Nephron (organoid): ENCODE measurements at regions not wholly inside any gene's neighbourhood (a gene's known extent, or its start where the extent isn't known, plus 50 kb on each side); places are given as distances from the start of the nearest gene placed in this dataset.
A peak's percentile ranks its signal among the peaks of the same experiment; 100 is the strongest.

Experiments used
- H3K27ac Mint-ChIP-seq, 3 experiments: 2 replicates each; pipeline ENCODE4 v1.8.0; 2020; ENCODE audit warnings: mixed read lengths in 3 of 3, mild to moderate bottlenecking in 2 of 3, moderate library complexity in 1 of 3
- H3K27me3 Mint-ChIP-seq: 2 replicates; pipeline ENCODE4 v1.8.0; 2021; ENCODE audit warnings: low read depth, mild to moderate bottlenecking, moderate library complexity, mixed read lengths
- H3K36me3 Mint-ChIP-seq: 2 replicates; pipeline ENCODE4 v1.8.0; 2020; ENCODE audit warnings: low read depth, mixed read lengths
- H3K4me1 Mint-ChIP-seq: 2 replicates; pipeline ENCODE4 v1.8.0; 2020; ENCODE audit warnings: mixed read lengths
- H3K4me3 Mint-ChIP-seq, 3 experiments: 2 replicates each; pipeline ENCODE4 v1.8.0; 2020; ENCODE audit warnings: mild to moderate bottlenecking in 3 of 3, mixed read lengths in 3 of 3, moderate library complexity in 2 of 3
- H3K9me3 Mint-ChIP-seq: 2 replicates; pipeline ENCODE4 v1.8.0; 2020; ENCODE audit warnings: mixed read lengths
- TF ChIP-seq, protein P1 (sequence below), 3 experiments: fragments of 200-600 bp; sonication (generic); IDR thresholded peaks; one replicate each; pipeline ENCODE4 v1.5.0; 2021; ENCODE audit warnings: antibody characterized with exemption in 3 of 3; ENCODE audit not compliant: unreplicated experiment in 3 of 3

DNA sequence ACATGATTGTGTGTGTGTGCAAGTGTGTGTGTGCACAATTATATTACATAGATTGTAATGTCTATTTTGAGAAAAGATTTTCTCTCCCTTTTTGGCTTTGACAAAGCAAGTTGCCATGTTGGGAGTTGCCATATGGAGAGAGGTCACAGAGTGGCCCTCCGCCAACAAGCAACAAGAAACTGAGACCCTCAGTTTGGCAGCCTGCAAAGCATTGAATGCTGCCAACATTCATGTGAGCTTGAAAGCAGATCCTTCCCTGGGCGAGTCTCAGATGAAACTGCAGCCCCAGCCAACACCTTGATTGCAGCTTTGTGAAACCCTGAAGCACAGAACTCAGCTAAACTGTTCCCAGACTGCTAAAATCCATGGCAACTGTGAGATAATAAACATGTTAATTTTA lies 498.0 kb downstream of the NR2F1-AS1 start:
- Mint-ChIP-seq H3K36me3 (no peaks in the 10 kb centered on the region), H3K27ac (no peak overlapping the region)

DNA sequence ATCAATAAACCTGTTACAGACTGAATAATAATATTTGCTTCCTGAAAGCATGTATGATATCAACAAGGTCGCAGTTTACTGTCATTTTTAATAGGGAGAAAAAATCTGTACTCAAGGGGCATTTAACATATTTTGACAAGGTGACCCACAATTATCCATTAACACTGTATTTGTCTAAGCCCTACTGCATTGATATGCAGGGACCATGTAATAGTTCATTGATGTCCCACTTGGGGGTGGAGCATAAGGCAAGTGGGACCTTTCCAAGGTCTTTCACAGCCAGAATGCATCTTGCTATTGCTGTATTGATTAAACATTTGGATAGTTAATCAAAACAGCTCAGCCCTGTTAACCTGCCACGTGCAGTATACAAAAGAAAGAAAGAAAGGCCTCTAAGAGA lies 502.0 kb downstream of the NR2F1-AS1 start:
- no peaks in the 10 kb centered on the region for H3K9me3 Mint-ChIP-seq
- no peaks in the 10 kb centered on the region for H3K36me3 Mint-ChIP-seq
- TF ChIP-seq, protein P1, sequence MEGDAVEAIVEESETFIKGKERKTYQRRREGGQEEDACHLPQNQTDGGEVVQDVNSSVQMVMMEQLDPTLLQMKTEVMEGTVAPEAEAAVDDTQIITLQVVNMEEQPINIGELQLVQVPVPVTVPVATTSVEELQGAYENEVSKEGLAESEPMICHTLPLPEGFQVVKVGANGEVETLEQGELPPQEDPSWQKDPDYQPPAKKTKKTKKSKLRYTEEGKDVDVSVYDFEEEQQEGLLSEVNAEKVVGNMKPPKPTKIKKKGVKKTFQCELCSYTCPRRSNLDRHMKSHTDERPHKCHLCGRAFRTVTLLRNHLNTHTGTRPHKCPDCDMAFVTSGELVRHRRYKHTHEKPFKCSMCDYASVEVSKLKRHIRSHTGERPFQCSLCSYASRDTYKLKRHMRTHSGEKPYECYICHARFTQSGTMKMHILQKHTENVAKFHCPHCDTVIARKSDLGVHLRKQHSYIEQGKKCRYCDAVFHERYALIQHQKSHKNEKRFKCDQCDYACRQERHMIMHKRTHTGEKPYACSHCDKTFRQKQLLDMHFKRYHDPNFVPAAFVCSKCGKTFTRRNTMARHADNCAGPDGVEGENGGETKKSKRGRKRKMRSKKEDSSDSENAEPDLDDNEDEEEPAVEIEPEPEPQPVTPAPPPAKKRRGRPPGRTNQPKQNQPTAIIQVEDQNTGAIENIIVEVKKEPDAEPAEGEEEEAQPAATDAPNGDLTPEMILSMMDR (IDR thresholded peaks at IDR 0.05; ENCODE audit: unreplicated experiment in 3 of 3), result no peak
- no peak overlapping the region for H3K4me3 Mint-ChIP-seq
- peaks cover 8% of the 10 kb centered on the region for H3K4me1 Mint-ChIP-seq
- peak overlapping the region in 2 of 3 experiments; percentile 9 to 83 for H3K27ac Mint-ChIP-seq
- H3K27me3 Mint-ChIP-seq, result no peaks in the 10 kb centered on the region

More for the DNA sequence above, 498.0 kb downstream of the NR2F1-AS1 start:
- no peaks in the 10 kb centered on the region for H3K9me3 Mint-ChIP-seq
- H3K4me3 Mint-ChIP-seq, result no peak overlapping the region
- H3K4me1 Mint-ChIP-seq, result peaks cover 12% of the 10 kb centered on the region
- no peaks in the 10 kb centered on the region for H3K27me3 Mint-ChIP-seq
- TF ChIP-seq, protein P1 (IDR thresholded peaks at IDR 0.05; ENCODE audit: unreplicated experiment in 3 of 3), result no peak

DNA sequence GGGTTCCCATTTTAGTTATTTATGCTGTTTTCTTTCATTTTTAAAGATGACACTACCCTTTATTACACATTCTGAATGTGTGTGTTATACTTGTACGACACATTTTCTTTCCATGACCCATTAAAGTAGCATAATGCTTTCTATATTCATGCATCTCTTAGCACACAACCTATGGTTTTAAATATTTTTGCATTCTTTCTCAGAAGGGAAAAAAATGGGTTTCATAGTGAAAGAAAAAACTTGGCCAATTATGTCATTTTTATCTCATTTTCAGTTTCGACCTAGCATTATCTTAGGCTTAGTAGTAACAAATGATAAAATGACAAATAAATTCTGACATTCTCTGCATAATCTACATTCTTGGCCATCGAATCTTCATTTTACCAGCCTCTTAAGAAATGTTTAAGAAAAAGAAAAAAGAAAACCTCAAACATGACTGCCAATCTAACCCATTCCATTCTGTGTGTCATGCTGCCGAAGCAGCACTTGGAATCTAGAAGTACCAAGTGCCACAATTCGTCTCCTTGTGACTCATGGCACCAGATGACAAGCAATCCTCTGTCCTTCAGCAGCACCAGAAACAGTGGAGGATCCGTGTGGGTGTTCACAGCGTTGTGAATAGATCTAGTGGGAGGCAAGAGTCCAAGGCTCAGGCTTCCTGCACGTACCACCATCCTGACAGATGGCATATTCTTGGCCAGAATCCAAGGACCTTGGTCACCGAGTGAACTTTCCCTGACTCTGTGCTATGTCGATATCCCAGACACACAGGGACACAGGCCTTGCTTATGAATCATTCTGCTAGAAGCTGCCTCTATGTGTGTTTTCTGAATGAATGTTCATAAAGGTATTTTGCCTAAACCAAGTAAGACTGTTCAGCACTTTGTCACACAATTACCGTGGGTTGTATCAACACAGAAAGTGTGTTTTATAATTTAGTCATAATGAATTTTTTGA lies 502.7 kb downstream of the NR2F1-AS1 start:
- Mint-ChIP-seq H3K27ac (peak overlapping the region in 2 of 3 experiments; percentile 9 to 83), H3K4me3 (no peak overlapping the region), H3K9me3 (no peaks in the 10 kb centered on the region), H3K36me3 (no peaks in the 10 kb centered on the region), H3K4me1 (peaks cover 8% of the 10 kb centered on the region), H3K27me3 (no peaks in the 10 kb centered on the region)
- TF ChIP-seq, protein P1 (IDR thresholded peaks at IDR 0.05; ENCODE audit: unreplicated experiment in 3 of 3), result no peak

DNA sequence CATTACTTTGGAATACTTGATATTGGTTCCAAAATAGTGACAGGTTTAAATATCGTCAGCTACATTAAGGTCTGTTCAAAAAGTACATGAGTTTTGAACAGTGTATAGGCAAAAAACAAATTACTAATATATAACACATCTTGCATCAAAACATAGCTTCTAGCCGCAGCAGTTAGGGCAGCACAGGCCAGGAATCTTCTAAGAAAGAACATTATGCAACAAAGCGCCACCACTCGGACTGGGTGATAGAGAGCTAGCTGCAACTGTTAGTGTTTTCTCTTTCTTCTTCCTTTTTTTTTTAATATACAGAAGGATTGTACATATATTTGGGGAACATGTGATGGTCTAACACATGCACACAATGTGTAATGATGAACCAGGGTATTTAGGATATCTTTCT lies 504.5 kb downstream of the NR2F1-AS1 start:
- Mint-ChIP-seq H3K27ac (no peak overlapping the region), H3K4me3 (no peak overlapping the region), H3K4me1 (peaks cover 8% of the 10 kb centered on the region), H3K27me3 (no peaks in the 10 kb centered on the region), H3K9me3 (no peaks in the 10 kb centered on the region), H3K36me3 (no peaks in the 10 kb centered on the region)
- TF ChIP-seq, protein P1 (IDR thresholded peaks at IDR 0.05; ENCODE audit: unreplicated experiment in 3 of 3), result no peak

DNA sequence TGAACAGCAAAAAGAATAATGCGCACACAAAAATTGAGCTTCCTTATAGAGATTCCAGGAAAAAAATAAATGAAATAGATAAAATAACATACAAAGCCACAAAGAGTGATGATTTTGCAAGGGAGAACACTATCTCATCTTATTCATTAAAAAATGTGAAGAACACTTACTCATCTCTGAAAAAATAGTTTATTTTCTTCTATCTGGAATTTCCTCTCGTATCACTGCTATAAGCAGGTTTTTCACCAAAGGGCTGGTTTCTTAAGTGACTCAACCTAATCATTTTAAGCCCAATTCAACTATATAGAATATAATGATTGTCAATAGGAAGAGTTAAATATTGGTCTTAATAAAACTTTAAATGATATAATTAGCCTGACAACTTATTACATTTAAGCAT lies 504.9 kb downstream of the NR2F1-AS1 start:
- Mint-ChIP-seq H3K4me3 (no peak overlapping the region), H3K36me3 (no peaks in the 10 kb centered on the region), H3K27ac (no peak overlapping the region), H3K9me3 (no peaks in the 10 kb centered on the region), H3K27me3 (no peaks in the 10 kb centered on the region), H3K4me1 (peaks cover 8% of the 10 kb centered on the region)
- TF ChIP-seq, protein P1 (IDR thresholded peaks at IDR 0.05; ENCODE audit: unreplicated experiment in 3 of 3), result no peak

DNA sequence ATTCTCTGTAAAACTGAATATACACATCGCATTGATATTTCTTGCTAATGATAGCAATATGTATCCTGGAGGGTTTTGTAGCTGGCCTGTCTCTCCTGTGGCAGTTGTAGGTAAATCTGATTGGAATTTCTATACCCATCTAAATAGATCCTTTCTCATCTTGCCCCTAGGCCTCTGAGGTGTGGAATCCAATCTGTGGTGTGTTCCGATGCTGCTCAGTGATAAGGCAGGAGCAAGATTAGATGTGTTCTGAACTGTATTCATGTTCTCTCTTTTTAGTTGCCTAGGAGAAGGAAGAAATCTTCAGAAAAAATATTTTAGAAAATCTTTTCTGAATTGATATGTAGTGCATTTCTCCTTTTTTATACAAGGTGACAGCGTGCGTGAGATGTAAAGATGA lies 507.5 kb downstream of the NR2F1-AS1 start:
- H3K27ac Mint-ChIP-seq, result no peak overlapping the region
- peaks cover 4% of the 10 kb centered on the region for H3K4me1 Mint-ChIP-seq
- TF ChIP-seq, protein P1 (IDR thresholded peaks at IDR 0.05; ENCODE audit: unreplicated experiment in 3 of 3), result no peak
- no peaks in the 10 kb centered on the region for H3K9me3 Mint-ChIP-seq
- no peaks in the 10 kb centered on the region for H3K36me3 Mint-ChIP-seq
- H3K27me3 Mint-ChIP-seq, result no peaks in the 10 kb centered on the region
- no peak overlapping the region for H3K4me3 Mint-ChIP-seq
